OCI-LY7 (cell line): ENCODE measurements at regions not wholly inside any gene's neighbourhood (a gene's known extent, or its start where the extent isn't known, plus 50 kb on each side); places are given as distances from the start of the nearest gene placed in this dataset.

ENCODE experiments used
- CTCF ChIP-seq: fragments of 200-600 bp; sonication (generic); conservative IDR thresholded peaks from 2 replicates; pipeline ENCODE4 v1.5.1; 2014; ENCODE audit warnings: mild to moderate bottlenecking, antibody characterized with exemption, low read length, moderate library complexity, mixed read lengths
- EZH2phosphoT487 ChIP-seq: fragments of 200-600 bp; sonication (generic); IDR thresholded peaks from 2 replicates; pipeline ENCODE4 v1.6.1; 2018; ENCODE audit warnings: low read depth, borderline replicate concordance, mild to moderate bottlenecking, mixed run types, antibody characterized with exemption, low read length, moderate library complexity, mixed read lengths

GRCh38 chr15:67924359-67924974, 84.6 kb upstream of the RNU6-1 start:
- TF ChIP-seq CTCF (no peak), EZH2phosphoT487 (no peak)
